ENCODE measurements at regions not wholly inside any gene's neighbourhood (a gene's known extent, or its start where the extent isn't known, plus 50 kb on each side); places are given as distances from the start of the nearest gene placed in this dataset.
"Not testable (repeated sequence)": the region's sequence is repeated elsewhere in the genome, so short reads cannot be mapped to it uniquely, and the experiment has no call there.

GRCh38 chr7:66539902-66540375, 88.7 kb upstream of the KCTD7 start:
- DNase-seq (ENCODE audit: low spot score): peak; percentile 2

- DNase-seq (ENCODE audit: low spot score): no peak
Measured at GRCh38 chr7:66542049-66542448, 86.6 kb upstream of the KCTD7 start.

GRCh38 chr7:66542528-66543269, 86.0 kb upstream of the KCTD7 start:
- no peak for DNase-seq (ENCODE audit: low spot score)

GRCh38 chr7:66549466-66549865, 79.2 kb upstream of the KCTD7 start:
- no peak for DNase-seq (ENCODE audit: low spot score)

GRCh38 chr7:66553001-66553400, 75.7 kb upstream of the KCTD7 start:
- no peak for DNase-seq (ENCODE audit: low spot score)

- DNase-seq (ENCODE audit: low spot score): peak; percentile 61
Measured at GRCh38 chr7:66553675-66554074, 75.0 kb upstream of the KCTD7 start.

- DNase-seq (ENCODE audit: low spot score): not testable (repeated sequence)
Measured at GRCh38 chr7:66554291-66554690, 74.4 kb upstream of the KCTD7 start.

GRCh38 chr7:66554842-66555430, 73.7 kb upstream of the KCTD7 start:
- not testable (repeated sequence) for DNase-seq (ENCODE audit: low spot score)

- DNase-seq (ENCODE audit: low spot score): no peak
Measured at GRCh38 chr7:66556177-66556548, 72.5 kb upstream of the KCTD7 start.

GRCh38 chr7:66556549-66557213, 72.0 kb upstream of the KCTD7 start:
- DNase-seq (ENCODE audit: low spot score): no peak

- DNase-seq (ENCODE audit: low spot score): peak; percentile 78
Measured at GRCh38 chr7:66557214-66558200, 71.2 kb upstream of the KCTD7 start.

GRCh38 chr7:66558201-66558641, 70.5 kb upstream of the KCTD7 start:
- DNase-seq (ENCODE audit: low spot score): no peak

- DNase-seq (ENCODE audit: low spot score): no peak
Measured at GRCh38 chr7:66558660-66559465, 69.8 kb upstream of the KCTD7 start.

- no peak for DNase-seq (ENCODE audit: low spot score)
Measured at GRCh38 chr7:66564045-66564444, 64.6 kb upstream of the KCTD7 start.

- DNase-seq (ENCODE audit: low spot score): not testable (repeated sequence)
Measured at GRCh38 chr7:66570179-66570578, 58.5 kb upstream of the KCTD7 start.

- no peak for DNase-seq (ENCODE audit: low spot score)
Measured at GRCh38 chr7:66571568-66571967, 57.1 kb upstream of the KCTD7 start.

- DNase-seq (ENCODE audit: low spot score): not testable (repeated sequence)
Measured at GRCh38 chr7:66573782-66574495, 54.7 kb upstream of the KCTD7 start.

- DNase-seq (ENCODE audit: low spot score): not testable (repeated sequence)
Measured at GRCh38 chr7:66574768-66575167, 53.9 kb upstream of the KCTD7 start.

GRCh38 chr7:66575398-66575797, 53.3 kb upstream of the KCTD7 start:
- no peak for DNase-seq (ENCODE audit: low spot score)

- DNase-seq (ENCODE audit: low spot score): no peak
Measured at GRCh38 chr7:66576646-66577045, 52.0 kb upstream of the KCTD7 start.
